ENCODE measurements at regions not wholly inside any gene's neighbourhood (a gene's known extent, or its start where the extent isn't known, plus 50 kb on each side); places are given as distances from the start of the nearest gene placed in this dataset.

DNA sequence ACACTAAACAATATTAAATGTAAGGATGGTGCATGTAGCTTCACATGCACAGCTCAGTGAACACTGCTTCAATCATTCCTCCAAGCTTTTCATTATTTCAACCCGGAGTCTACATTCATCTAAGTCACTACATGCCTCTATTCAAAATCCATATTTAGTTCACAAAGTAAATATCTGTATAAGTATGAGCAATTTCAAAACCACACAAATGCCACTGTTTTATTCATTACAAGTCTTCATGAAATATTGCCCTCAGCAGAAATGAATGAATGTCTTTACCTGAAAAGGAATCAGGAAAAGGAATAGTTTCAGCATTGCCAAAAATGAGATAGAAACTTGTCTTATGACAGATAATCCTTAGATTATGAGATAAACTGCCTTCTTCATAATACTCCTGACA, 149.4 kb downstream of the SLC38A4 start:
- Histone ChIP-seq H3K36me3 (ENCODE audit: control insufficient read depth, insufficient read depth, low read length) (no peaks in the 10 kb centered on the region), H3K27me3 (ENCODE audit: control insufficient read depth, insufficient read depth, low read length) (no peaks in the 10 kb centered on the region), H3K4me3 (ENCODE audit: low read depth, low read length) (no peak overlapping the region)
- TF ChIP-seq, protein P1, sequence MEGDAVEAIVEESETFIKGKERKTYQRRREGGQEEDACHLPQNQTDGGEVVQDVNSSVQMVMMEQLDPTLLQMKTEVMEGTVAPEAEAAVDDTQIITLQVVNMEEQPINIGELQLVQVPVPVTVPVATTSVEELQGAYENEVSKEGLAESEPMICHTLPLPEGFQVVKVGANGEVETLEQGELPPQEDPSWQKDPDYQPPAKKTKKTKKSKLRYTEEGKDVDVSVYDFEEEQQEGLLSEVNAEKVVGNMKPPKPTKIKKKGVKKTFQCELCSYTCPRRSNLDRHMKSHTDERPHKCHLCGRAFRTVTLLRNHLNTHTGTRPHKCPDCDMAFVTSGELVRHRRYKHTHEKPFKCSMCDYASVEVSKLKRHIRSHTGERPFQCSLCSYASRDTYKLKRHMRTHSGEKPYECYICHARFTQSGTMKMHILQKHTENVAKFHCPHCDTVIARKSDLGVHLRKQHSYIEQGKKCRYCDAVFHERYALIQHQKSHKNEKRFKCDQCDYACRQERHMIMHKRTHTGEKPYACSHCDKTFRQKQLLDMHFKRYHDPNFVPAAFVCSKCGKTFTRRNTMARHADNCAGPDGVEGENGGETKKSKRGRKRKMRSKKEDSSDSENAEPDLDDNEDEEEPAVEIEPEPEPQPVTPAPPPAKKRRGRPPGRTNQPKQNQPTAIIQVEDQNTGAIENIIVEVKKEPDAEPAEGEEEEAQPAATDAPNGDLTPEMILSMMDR (IDR thresholded peaks at IDR 0.05; ENCODE audit: insufficient read depth, low read length, poor library complexity, severe bottlenecking): no peak
- DNase-seq (ENCODE audit: low read depth): no peak

DNA sequence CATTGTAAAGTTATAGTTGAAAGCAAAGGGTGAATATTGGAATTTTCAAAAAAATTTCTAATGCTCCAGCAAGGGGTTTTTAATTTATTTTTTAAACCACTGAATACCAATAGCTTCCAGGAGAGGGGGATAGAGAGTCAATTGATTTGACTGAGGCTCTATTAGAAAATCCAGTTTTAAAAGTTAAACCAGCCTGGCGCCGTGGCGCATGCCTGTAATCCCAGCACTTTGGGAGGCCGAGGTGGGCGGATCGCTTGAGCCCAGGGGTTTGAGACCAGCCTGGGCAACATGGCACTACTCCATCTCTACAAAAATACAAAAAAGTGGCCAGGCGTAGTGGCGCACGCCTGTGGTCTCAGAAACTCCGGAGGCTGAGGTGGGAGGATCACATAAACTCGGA, 150.1 kb downstream of the SLC38A4 start:
- TF ChIP-seq, protein P1 (IDR thresholded peaks at IDR 0.05; ENCODE audit: insufficient read depth, low read length, poor library complexity, severe bottlenecking): peak; percentile 52
- Histone ChIP-seq H3K36me3 (ENCODE audit: control insufficient read depth, insufficient read depth, low read length) (no peaks in the 10 kb centered on the region), H3K27me3 (ENCODE audit: control insufficient read depth, insufficient read depth, low read length) (no peaks in the 10 kb centered on the region), H3K4me3 (ENCODE audit: low read depth, low read length) (no peak overlapping the region)
- no peak for DNase-seq (ENCODE audit: low read depth)

DNA sequence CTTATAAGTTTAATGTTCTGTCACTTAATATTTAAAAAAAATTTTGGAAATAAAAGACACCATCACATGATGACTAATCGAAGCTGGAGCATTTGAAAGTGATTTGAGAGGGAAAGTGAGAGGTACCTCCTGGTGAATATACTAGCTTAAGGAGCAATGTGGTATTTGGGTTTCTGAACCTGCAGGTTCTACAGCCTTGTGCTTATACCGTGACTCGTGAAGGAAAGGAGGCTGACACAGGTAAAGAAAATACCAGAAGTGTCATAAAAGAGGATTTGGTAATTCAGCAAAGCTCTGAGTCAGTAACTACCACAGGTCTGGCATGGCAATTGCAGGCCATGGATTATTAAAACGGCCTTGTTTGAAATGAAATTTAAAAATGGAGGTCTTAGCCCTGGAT, 151.0 kb downstream of the SLC38A4 start:
- Histone ChIP-seq H3K27me3 (ENCODE audit: control insufficient read depth, insufficient read depth, low read length) (no peaks in the 10 kb centered on the region), H3K4me3 (ENCODE audit: low read depth, low read length) (no peak overlapping the region), H3K36me3 (ENCODE audit: control insufficient read depth, insufficient read depth, low read length) (no peaks in the 10 kb centered on the region)
- DNase-seq (ENCODE audit: low read depth): no peak
- TF ChIP-seq, protein P1 (IDR thresholded peaks at IDR 0.05; ENCODE audit: insufficient read depth, low read length, poor library complexity, severe bottlenecking): no peak

- DNase-seq (ENCODE audit: low read depth): no peak
- Histone ChIP-seq H3K4me3 (ENCODE audit: low read depth, low read length) (no peak overlapping the region), H3K27me3 (ENCODE audit: control insufficient read depth, insufficient read depth, low read length) (no peaks in the 10 kb centered on the region), H3K36me3 (ENCODE audit: control insufficient read depth, insufficient read depth, low read length) (no peaks in the 10 kb centered on the region)
- TF ChIP-seq, protein P1 (IDR thresholded peaks at IDR 0.05; ENCODE audit: insufficient read depth, low read length, poor library complexity, severe bottlenecking): no peak
Measured at GRCh38 chr12:46674129-46674528, 151.7 kb downstream of the SLC38A4 start.

DNA sequence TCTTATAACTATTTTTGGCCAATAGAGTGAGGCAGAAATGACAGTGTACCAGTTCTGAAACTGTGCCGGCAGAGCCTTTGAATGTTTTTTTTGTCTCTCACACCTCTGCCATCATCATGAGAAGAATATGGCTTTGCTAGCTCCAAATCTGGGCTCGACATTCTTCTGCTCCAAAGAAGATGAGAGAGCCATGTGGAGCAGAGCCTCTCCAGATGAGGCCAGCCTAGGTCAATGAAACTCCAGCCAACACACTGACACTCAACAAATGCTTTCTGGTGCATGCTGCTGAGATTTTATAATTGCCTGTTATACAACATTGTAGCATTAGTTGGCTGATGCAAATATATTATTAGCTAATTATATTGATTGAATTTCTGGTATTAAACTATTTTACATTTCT, 154.7 kb downstream of the SLC38A4 start:
- DNase-seq (ENCODE audit: low read depth): no peak
- Histone ChIP-seq H3K4me3 (ENCODE audit: low read depth, low read length) (no peak overlapping the region), H3K27me3 (ENCODE audit: control insufficient read depth, insufficient read depth, low read length) (no peaks in the 10 kb centered on the region), H3K36me3 (ENCODE audit: control insufficient read depth, insufficient read depth, low read length) (no peaks in the 10 kb centered on the region)
- TF ChIP-seq, protein P1 (IDR thresholded peaks at IDR 0.05; ENCODE audit: insufficient read depth, low read length, poor library complexity, severe bottlenecking): no peak

DNA sequence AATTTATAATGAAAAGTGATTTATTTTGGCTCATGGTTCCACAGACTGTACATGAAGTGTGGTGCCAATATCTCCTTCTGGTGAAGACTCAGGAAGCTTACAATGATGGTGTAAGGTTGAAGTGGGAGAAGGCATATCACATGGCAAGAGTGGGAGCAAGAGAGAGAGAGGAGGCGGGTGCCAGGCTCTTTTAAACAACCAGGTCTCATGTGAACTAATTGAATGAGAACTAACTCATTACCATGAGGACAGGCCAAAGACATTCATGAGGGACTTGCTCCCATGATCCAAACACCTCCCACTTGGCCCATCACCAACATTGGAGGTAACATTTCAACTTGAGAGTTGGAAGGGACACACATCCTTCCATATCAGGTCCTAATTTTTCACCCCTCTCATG, 155.2 kb downstream of the SLC38A4 start:
- H3K4me3 ChIP-seq (ENCODE audit: low read depth, low read length): no peak overlapping the region
- no peak for DNase-seq (ENCODE audit: low read depth)
- TF ChIP-seq, protein P1 (IDR thresholded peaks at IDR 0.05; ENCODE audit: insufficient read depth, low read length, poor library complexity, severe bottlenecking): no peak
- no peaks in the 10 kb centered on the region for H3K36me3 ChIP-seq (ENCODE audit: control insufficient read depth, insufficient read depth, low read length)
- no peaks in the 10 kb centered on the region for H3K27me3 ChIP-seq (ENCODE audit: control insufficient read depth, insufficient read depth, low read length)

All from kidney epithelial cell (primary cell).